OCI-LY7 (cell line): ENCODE measurements at regions not wholly inside any gene's neighbourhood (a gene's known extent, or its start where the extent isn't known, plus 50 kb on each side); places are given as distances from the start of the nearest gene placed in this dataset.

ENCODE experiments used
- BruUV-seq: library from RNA; stranded (reverse); fragments of 400-500 nt; replicated peaks from 2 replicates; lab custom pipeline; 2021; lab: Mats Ljungman, UMichigan
- CTCF ChIA-PET: fragments of 300-600 bp; sonication (Branson Sonifier 250); formaldehyde crosslinking; loops from one replicate; lab custom pipeline; 2022; ENCODE audit warnings: antibody characterized with exemption; ENCODE audit not compliant: unreplicated experiment; lab: Charles Lee
- POLR2A ChIA-PET: fragments of 300-600 bp; sonication (Branson Sonifier 250); formaldehyde crosslinking; loops from one replicate; lab custom pipeline; 2022; ENCODE audit warnings: antibody characterized with exemption; lab: Charles Lee
- DNase-seq: peaks from one replicate; pipeline ENCODE4 v3.0.0-alpha.2; 2015; ENCODE audit warnings: low spot score
- H2AFZ ChIP-seq: fragments of 200-600 bp; sonication (generic), shearing (Covaris generic); 2 replicates; pipeline ENCODE4 v1.6.1; 2014; ENCODE audit warnings: mild to moderate bottlenecking, antibody characterized with exemption, low read length, moderate library complexity
- H3K27ac ChIP-seq: fragments of 200-600 bp; sonication (generic); 2 replicates; pipeline ENCODE4 v1.5.1; 2014; ENCODE audit warnings: mixed run types, low read depth, mild to moderate bottlenecking, moderate library complexity, low read length, inconsistent platforms; ENCODE audit not compliant: poor library complexity, severe bottlenecking
- H3K36me3 ChIP-seq: fragments of 200-600 bp; sonication (generic); 2 replicates; pipeline ENCODE4 v1.6.1; 2014; ENCODE audit warnings: mild to moderate bottlenecking, antibody characterized with exemption, low read length, moderate library complexity, mixed read lengths; ENCODE audit not compliant: insufficient read depth
- H3K4me1 ChIP-seq: fragments of 200-600 bp; sonication (generic); 2 replicates; pipeline ENCODE4 v1.5.1; 2014; ENCODE audit warnings: mild to moderate bottlenecking, low read length; ENCODE audit not compliant: insufficient read depth, poor library complexity, severe bottlenecking
- H3K4me2 ChIP-seq: fragments of 200-600 bp; sonication (generic); 2 replicates; pipeline ENCODE4 v1.6.1; 2014; ENCODE audit warnings: mild to moderate bottlenecking, low read length
- H3K4me3 ChIP-seq: fragments of 200-600 bp; sonication (generic); 2 replicates; pipeline ENCODE4 v1.5.1; 2014; ENCODE audit warnings: mild to moderate bottlenecking, low read depth, low read length; ENCODE audit not compliant: poor library complexity, severe bottlenecking
- H3K79me2 ChIP-seq: fragments of 200-600 bp; sonication (generic); 2 replicates; pipeline ENCODE4 v1.6.1; 2016; ENCODE audit warnings: low read depth, mild to moderate bottlenecking, low read length, moderate library complexity, mixed read lengths; ENCODE audit not compliant: insufficient read depth
- H3K9me2 ChIP-seq: fragments of 200-600 bp; sonication (generic); 2 replicates; pipeline ENCODE4 v1.6.1; 2016; ENCODE audit warnings: mild to moderate bottlenecking, low read length, mixed read lengths; ENCODE audit not compliant: insufficient read depth
- H3K9me3 ChIP-seq: fragments of 200-600 bp; sonication (generic); 2 replicates; pipeline ENCODE4 v1.6.1; 2014; ENCODE audit warnings: mild to moderate bottlenecking, mixed run types, low read length, mixed read lengths
- H4K20me1 ChIP-seq: fragments of 200-600 bp; sonication (generic); 2 replicates; pipeline ENCODE4 v1.6.1; 2014; ENCODE audit warnings: mild to moderate bottlenecking, antibody characterized with exemption, low read length, moderate library complexity, mixed read lengths; ENCODE audit not compliant: insufficient read depth
- CTCF ChIP-seq: fragments of 200-600 bp; sonication (generic); conservative IDR thresholded peaks from 2 replicates; pipeline ENCODE4 v1.5.1; 2014; ENCODE audit warnings: mild to moderate bottlenecking, antibody characterized with exemption, low read length, moderate library complexity, mixed read lengths
- EZH2phosphoT487 ChIP-seq: fragments of 200-600 bp; sonication (generic); IDR thresholded peaks from 2 replicates; pipeline ENCODE4 v1.6.1; 2018; ENCODE audit warnings: low read depth, borderline replicate concordance, mild to moderate bottlenecking, mixed run types, antibody characterized with exemption, low read length, moderate library complexity, mixed read lengths
- intact Hi-C: fragments of 100-400 bp; cut with micrococcal nuclease; formaldehyde crosslinking; loops from one replicate; pipeline ENCODE4 v1.10.0; 2022; ENCODE audit not compliant: unreplicated experiment

- Histone ChIP-seq H3K79me2 (no peaks in the 10 kb centered on the region), H3K4me3 (no peak overlapping the region), H3K4me1 (no peaks in the 10 kb centered on the region), H3K4me2 (no peak overlapping the region), H3K36me3 (no peaks in the 10 kb centered on the region), H3K27ac (no peak overlapping the region), H4K20me1 (no peaks in the 10 kb centered on the region), H3K9me3 (no peaks in the 10 kb centered on the region; the same call in 1 of the 2 replicates), H2AFZ (no peak overlapping the region), H3K9me2 (no peaks in the 10 kb centered on the region)
- CTCF ChIA-PET, result no interaction called here
- DNase-seq, result no peak
- TF ChIP-seq CTCF (no peak), EZH2phosphoT487 (no peak)
- intact Hi-C loops, result no loop called here
- no TSS peak for BruUV-seq
- POLR2A ChIA-PET, result interaction anchor here (0.7 kb wide), 1 partner anchor 10 kb away, joined by 3 read pairs; no protein-coding TSS in a partner anchor
Observed at GRCh38 chr16:62657116-62657515, 620.9 kb upstream of the CDH8 start.

DNA sequence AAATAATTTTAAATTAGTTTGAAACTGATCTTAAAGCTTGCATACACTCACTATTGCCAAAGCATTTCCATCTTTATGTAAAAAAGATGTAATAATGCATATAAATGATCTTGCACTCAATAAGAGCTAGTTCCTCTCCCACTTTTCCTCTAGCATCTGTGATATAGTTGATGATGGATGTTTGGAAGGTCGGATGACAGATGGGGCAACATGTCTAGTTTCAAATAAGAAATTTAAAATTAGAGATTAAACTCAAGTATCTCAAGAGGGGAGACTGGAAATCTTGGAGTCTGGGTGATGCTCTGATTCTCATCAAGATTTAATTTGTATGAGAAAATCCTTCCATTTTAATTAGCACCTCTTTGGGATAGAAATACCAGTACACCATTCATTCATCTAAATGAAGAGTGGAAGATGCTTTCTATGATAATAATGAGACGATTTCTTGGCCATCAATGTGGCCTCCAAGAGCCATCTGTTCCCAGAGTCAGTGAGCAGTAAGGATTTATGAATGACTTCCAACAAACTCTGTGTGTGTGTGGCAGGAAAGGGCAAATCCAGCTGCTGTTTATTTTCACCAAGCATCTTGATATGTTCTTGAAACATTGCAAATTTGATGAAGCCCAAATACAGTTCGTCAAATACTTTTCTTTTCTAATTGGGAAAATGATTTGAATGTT, 616.3 kb upstream of the CDH8 start:
- Histone ChIP-seq H3K4me2 (no peak overlapping the region), H4K20me1 (no peaks in the 10 kb centered on the region), H3K9me2 (no peaks in the 10 kb centered on the region), H3K79me2 (no peaks in the 10 kb centered on the region), H3K27ac (no peak overlapping the region), H3K9me3 (no peaks in the 10 kb centered on the region; the same call in 1 of the 2 replicates), H3K36me3 (no peaks in the 10 kb centered on the region), H2AFZ (no peak overlapping the region), H3K4me3 (no peak overlapping the region), H3K4me1 (no peaks in the 10 kb centered on the region)
- no TSS peak for BruUV-seq
- CTCF ChIA-PET, result no interaction called here
- TF ChIP-seq EZH2phosphoT487 (no peak), CTCF (no peak)
- DNase-seq, result no peak
- intact Hi-C loops, result no loop called here
- POLR2A ChIA-PET, result no interaction called here

GRCh38 chr16:62648256-62648655, 612.0 kb upstream of the CDH8 start:
- POLR2A ChIA-PET, result no interaction called here
- Histone ChIP-seq H3K79me2 (no peaks in the 10 kb centered on the region), H3K9me3 (no peaks in the 10 kb centered on the region; the same call in 1 of the 2 replicates), H3K9me2 (no peaks in the 10 kb centered on the region), H3K4me1 (no peaks in the 10 kb centered on the region), H2AFZ (no peak overlapping the region), H3K27ac (no peak overlapping the region), H3K4me2 (no peak overlapping the region), H3K36me3 (no peaks in the 10 kb centered on the region), H3K4me3 (no peak overlapping the region), H4K20me1 (no peaks in the 10 kb centered on the region)
- no peak for DNase-seq
- BruUV-seq, result no TSS peak
- intact Hi-C loops, result no loop called here
- TF ChIP-seq EZH2phosphoT487, result no peak
- TF ChIP-seq CTCF, result no peak
- CTCF ChIA-PET, result no interaction called here
